Stimulated activated naive CD8-positive, alpha-beta T cell treated with anti-CD3 and anti-CD28 coated beads, Interleukin-15, amount 100 ng/mL, for 72 hours (primary cell): ENCODE measurements at regions not wholly inside any gene's neighbourhood (a gene's known extent, or its start where the extent isn't known, plus 50 kb on each side); places are given as distances from the start of the nearest gene placed in this dataset.
A peak's percentile ranks its signal among the peaks of the same experiment; 100 is the strongest.

Source experiments
- ATAC-seq: fragments of 150-1000 bp; cut with Tn5 transposase; 2 replicates; pipeline ENCODE4 v1.10.0; 2021; ENCODE audit warnings: mild to moderate bottlenecking, moderate library complexity
- DNase-seq, 2 donors: peaks; one replicate each; pipeline ENCODE4 v3.0.0; 2021 to 2022
- H3K27ac Mint-ChIP-seq, 2 donors: one replicate each; pipeline ENCODE4 v1.8.0; 2022; ENCODE audit warnings: mild to moderate bottlenecking in 2 of 2, mixed read lengths in 2 of 2, moderate library complexity in 2 of 2
- H3K27me3 Mint-ChIP-seq: one replicate; pipeline ENCODE4 v1.8.0; 2022; ENCODE audit warnings: mixed read lengths
- H3K4me1 Mint-ChIP-seq: one replicate; pipeline ENCODE4 v1.8.0; 2022; ENCODE audit warnings: mild to moderate bottlenecking, mixed read lengths
- H3K4me3 Mint-ChIP-seq, 2 donors: one replicate each; pipeline ENCODE4 v1.8.0; 2022; ENCODE audit warnings: mild to moderate bottlenecking in 2 of 2, mixed read lengths in 2 of 2, moderate library complexity in 1 of 2
- H3K9me3 Mint-ChIP-seq, 2 donors: one replicate each; pipeline ENCODE4 v1.8.0; 2022; ENCODE audit warnings: mixed read lengths in 2 of 2

DNA sequence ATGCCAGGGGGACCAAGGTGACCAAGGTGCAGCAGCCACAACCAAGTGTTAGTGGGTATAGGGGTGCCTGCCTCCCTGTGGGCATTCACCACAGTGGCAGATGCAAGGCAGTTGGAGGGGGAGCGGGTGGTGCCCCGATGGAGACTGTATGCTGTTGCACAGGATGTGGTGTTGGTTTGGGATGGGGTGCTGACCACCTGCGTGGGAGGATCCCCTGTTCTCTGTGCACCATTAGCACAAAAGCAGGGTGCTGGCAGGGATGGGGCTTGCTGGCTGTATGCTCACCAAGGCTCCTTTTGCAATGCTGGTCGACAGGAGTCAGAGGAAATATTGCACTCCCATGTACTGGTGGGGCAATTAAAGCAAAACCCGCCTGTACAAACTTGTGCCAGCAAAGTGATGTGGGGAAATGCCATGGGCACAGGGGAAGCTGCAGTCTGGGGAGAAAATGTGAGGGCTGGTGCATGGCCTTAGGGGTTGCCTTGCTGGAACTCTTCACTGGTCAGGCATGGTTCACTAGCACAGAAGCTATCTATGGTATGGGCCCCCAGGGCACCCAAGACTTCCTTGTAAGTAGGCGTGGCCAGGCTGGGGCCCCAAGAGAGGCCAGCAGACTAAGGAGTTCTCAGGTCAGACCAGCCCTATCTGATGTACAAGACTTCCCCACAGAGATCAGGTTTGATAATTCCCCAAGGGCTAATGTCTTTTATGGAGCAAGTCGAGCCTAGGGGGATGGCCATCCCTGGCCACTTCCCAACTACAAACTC lies 51.9 kb upstream of the GNAT3 start:
- peak; percentile 71 for ATAC-seq
- Mint-ChIP-seq H3K4me3 (no peak overlapping the region), H3K27ac (no peak overlapping the region), H3K9me3 (peaks cover 20 to 26% of the 10 kb centered on the region in 2 donors), H3K27me3 (no peaks in the 10 kb centered on the region), H3K4me1 (peaks cover 8% of the 10 kb centered on the region)
- no peak for DNase-seq

DNA sequence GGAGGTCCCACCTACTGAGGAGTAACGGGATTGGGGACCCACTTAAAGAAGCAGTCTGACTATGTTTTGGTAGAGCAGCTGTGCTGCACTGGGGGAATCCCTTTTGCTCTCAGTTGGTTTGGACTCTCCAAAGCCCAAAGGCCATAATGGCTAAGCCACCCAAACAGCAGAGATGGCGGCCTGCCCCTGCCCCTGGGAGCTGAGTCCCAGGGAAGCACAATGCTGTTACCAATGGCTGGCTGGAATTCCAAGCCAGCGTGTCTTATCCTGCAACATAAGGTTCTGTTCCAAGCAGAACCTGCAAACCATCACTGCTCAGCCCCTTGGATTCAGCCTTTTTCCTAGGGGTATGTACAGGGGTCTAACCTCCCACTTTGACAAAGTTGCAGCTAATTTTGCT lies 53.7 kb upstream of the GNAT3 start:
- no peak overlapping the region for H3K27ac Mint-ChIP-seq
- peaks cover 8% of the 10 kb centered on the region for H3K4me1 Mint-ChIP-seq
- ATAC-seq (no peak), DNase-seq (no peak)
- H3K4me3 Mint-ChIP-seq, result no peak overlapping the region
- H3K9me3 Mint-ChIP-seq, result peaks cover 14 to 18% of the 10 kb centered on the region in 2 donors
- H3K27me3 Mint-ChIP-seq, result no peaks in the 10 kb centered on the region

DNA sequence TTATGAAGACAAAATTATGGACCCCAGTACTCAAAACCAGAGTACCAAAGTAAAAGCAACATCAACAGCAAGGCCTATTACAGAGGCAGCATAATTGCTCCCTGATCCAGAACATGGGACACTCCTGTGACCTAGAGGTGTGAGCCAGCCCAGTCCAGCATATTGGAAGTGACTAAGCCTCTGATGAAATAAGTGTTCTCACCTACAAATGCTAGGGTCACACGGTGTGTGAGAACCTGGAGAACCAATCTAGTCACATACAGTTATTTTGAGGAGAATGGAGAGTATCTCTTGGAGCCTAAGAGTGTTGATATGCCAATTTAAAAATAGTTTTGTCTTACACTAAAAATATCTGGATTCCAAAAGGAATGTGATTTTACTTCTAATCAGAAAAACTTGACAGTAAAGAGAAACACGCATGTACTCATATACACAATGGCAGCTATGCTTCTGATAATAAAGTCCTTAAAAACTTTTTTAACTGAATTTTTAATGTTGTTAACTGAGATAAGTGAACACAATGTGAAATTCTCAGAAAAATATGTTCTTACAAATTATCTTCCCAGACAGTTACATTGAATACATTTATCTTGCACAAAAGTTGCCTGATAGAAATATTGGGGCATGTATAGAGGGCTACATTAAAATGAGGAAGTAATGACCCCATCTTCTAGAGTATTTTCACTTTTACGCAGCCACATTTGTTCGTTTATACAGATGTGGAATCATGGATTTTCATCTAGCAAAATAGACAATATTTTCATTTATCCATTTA lies 56.8 kb upstream of the CD36 start:
- no peak overlapping the region for H3K4me3 Mint-ChIP-seq
- H3K9me3 Mint-ChIP-seq, result no peaks in the 10 kb centered on the region
- no peaks in the 10 kb centered on the region for H3K4me1 Mint-ChIP-seq
- no peaks in the 10 kb centered on the region for H3K27me3 Mint-ChIP-seq
- DNase-seq, result no peak
- H3K27ac Mint-ChIP-seq, result no peak overlapping the region
- ATAC-seq, result no peak

DNA sequence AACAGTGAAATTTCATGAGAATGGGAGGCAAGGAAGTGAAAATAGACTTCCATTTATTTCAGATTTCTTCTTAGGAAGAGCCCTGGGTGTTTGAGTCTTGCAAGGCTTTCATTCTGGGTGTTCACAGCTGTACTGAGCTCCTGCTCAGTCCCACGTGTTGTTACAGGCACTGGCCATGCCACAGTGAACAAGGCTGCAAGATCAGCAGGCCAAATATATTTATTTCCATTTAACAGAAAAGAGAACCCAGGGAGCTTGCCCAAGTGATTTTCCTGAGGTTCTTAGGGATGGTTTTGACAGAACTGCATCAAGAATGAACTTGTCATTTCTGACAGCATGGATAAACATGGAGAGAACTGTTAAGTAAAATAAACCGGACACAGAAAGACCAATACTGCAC lies 54.5 kb upstream of the CD36 start:
- no peak for DNase-seq
- no peaks in the 10 kb centered on the region for H3K9me3 Mint-ChIP-seq
- no peak overlapping the region for H3K4me3 Mint-ChIP-seq
- ATAC-seq, result no peak
- no peaks in the 10 kb centered on the region for H3K4me1 Mint-ChIP-seq
- no peak overlapping the region for H3K27ac Mint-ChIP-seq
- H3K27me3 Mint-ChIP-seq, result no peaks in the 10 kb centered on the region

DNA sequence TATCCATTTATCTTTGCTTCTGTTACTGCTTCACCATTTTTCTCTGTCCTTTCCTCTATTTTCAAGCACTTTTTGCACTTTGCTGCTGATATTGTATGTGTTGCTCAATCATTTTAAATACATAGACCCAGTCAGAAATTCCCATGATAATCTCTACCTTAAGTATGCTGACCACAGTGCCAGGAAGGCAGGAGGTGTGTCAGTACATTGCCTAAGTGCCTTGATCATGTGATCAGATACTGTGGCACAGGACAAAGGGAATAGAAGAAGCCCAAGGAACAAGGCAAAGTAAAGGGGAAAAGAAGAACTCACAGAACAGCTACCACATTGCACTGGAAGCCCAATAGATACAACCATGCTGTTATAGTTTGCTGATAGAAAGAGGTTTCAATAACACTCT lies 53.7 kb upstream of the CD36 start:
- H3K27ac Mint-ChIP-seq, result no peak overlapping the region
- no peaks in the 10 kb centered on the region for H3K4me1 Mint-ChIP-seq
- no peak for ATAC-seq
- no peaks in the 10 kb centered on the region for H3K27me3 Mint-ChIP-seq
- no peak overlapping the region for H3K4me3 Mint-ChIP-seq
- no peaks in the 10 kb centered on the region for H3K9me3 Mint-ChIP-seq
- DNase-seq, result no peak

DNA sequence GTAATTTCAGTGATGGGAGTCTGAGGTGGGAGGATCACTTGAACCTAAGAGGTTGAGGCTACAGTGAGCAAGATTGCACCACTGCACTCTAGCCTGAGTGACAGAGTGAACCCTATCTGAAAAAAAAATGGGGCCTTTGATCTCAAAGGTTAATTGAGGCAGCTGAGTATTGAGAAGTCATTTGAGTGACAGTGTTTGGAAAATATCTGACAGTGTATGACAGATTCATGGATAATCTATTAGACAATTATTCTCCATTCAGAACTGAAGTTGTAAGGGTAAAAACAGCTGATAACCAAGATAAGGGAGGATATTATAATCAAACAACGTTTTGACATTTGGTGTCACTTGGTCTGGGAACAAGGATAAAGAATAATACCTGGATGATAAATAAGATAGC lies 50.9 kb upstream of the CD36 start:
- Mint-ChIP-seq H3K9me3 (no peaks in the 10 kb centered on the region), H3K4me3 (no peak overlapping the region), H3K27ac (no peak overlapping the region), H3K27me3 (no peaks in the 10 kb centered on the region), H3K4me1 (no peaks in the 10 kb centered on the region)
- ATAC-seq (no peak), DNase-seq (no peak)

DNA sequence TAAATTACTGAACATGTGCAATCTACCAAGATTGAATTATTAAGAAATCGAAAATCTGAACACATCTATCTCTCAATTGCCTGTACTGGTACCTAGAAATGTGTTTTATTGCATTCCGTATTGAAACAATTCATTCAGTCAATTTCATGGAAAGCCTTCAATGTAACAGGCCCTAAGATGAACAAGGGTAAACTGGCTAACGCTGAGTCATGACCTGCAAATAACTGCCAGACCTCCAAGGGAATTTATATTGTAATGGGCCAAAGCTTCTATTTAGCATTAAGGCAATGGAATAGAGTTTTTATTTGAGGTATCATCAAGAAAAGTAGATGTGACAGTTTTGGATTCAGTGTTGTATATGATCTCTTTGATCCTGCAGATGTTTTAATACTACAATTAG lies 49.9 kb upstream of the CD36 start:
- H3K27ac Mint-ChIP-seq, result no peak overlapping the region
- H3K27me3 Mint-ChIP-seq, result no peaks in the 10 kb centered on the region
- no peak for DNase-seq
- no peaks in the 10 kb centered on the region for H3K9me3 Mint-ChIP-seq
- no peak overlapping the region for H3K4me3 Mint-ChIP-seq
- no peaks in the 10 kb centered on the region for H3K4me1 Mint-ChIP-seq
- no peak for ATAC-seq
